AG09309 (cell line): ENCODE measurements at regions not wholly inside any gene's neighbourhood (a gene's known extent, or its start where the extent isn't known, plus 50 kb on each side); places are given as distances from the start of the nearest gene placed in this dataset.
A peak's percentile ranks its signal among the peaks of the same experiment; 100 is the strongest.

Experiments used
- DNase-seq: peaks from one replicate; pipeline ENCODE4 v3.0.0-alpha.2; 2010; ENCODE audit warnings: low read depth
- H3K4me3 ChIP-seq: 2 replicates; pipeline ENCODE4 v1.5.1; 2011; ENCODE audit warnings: mild to moderate bottlenecking, low read depth, low read length, moderate library complexity; ENCODE audit not compliant: control insufficient read depth
- TF ChIP-seq, protein P1 (sequence below): IDR thresholded peaks from 2 replicates; pipeline ENCODE4 v1.5.1; 2011; ENCODE audit warnings: mild to moderate bottlenecking, low read depth, low read length, inconsistent platforms; ENCODE audit not compliant: insufficient read depth, control insufficient read depth; ENCODE audit errors: missing control alignments

DNA sequence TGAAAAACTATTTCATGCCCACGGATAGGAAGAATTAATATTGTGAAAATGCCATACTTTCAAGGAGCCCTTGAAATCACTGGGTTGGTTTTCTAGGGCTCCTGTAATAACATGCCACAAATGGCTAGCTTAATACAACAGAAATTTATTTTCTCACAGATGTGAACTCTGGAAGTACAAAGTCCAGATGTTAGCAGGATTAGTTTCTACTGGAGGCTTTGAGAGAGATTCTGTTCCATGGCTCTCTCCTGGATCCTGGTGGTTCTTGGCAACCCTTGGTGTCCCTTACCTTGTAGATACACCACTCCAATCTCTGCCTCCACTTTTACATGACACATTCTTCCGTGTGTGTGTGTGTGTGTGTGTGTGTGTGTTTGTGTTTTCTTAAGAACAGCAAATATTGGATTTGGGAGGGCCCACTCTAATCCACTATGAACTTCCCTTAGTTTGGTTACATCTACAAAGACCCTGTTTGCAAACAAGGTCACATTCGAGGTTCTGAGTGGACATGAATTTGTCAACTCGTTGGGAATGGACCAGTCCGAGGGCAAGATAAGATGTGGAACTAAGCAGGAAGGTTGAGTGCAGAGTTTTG is 381.1 kb downstream of the IPO8 start:
- H3K4me3 ChIP-seq: no peak overlapping the region
- DNase-seq: no peak
- TF ChIP-seq, protein P1, sequence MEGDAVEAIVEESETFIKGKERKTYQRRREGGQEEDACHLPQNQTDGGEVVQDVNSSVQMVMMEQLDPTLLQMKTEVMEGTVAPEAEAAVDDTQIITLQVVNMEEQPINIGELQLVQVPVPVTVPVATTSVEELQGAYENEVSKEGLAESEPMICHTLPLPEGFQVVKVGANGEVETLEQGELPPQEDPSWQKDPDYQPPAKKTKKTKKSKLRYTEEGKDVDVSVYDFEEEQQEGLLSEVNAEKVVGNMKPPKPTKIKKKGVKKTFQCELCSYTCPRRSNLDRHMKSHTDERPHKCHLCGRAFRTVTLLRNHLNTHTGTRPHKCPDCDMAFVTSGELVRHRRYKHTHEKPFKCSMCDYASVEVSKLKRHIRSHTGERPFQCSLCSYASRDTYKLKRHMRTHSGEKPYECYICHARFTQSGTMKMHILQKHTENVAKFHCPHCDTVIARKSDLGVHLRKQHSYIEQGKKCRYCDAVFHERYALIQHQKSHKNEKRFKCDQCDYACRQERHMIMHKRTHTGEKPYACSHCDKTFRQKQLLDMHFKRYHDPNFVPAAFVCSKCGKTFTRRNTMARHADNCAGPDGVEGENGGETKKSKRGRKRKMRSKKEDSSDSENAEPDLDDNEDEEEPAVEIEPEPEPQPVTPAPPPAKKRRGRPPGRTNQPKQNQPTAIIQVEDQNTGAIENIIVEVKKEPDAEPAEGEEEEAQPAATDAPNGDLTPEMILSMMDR: no peak

DNA sequence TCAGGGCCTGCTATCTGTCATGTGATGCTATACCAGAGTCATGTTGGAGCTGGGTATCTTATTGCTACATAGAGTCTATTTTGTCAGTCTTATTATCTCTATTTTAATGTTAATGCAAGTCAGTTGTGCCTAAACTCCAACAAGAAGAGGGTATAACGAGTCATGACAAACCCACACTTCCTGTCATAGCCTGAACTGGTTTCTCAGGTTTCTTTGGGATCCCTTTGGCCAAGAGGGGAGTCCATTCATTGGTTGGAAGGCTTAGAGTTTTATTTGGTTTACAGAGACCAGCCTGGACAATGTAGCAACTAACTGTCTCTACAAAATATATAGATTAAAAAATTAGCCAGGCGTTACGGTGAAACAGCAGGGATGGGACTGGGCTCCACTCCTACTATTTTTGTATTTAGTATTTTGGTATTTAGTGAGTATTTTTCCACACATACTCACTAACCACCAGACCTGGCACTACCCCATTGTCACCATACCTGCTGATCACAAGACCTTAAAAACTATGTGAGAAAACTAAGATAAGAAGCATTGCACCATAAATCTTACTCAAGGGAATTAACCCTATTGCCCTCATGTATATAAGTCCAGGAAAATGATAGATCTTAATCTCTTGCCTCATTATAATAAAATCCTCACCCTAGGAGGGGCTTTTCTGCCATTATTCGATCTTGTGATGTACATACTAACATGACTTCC is 387.5 kb downstream of the IPO8 start:
- no peak for DNase-seq
- TF ChIP-seq, protein P1: no peak
- H3K4me3 ChIP-seq: no peak overlapping the region

DNA sequence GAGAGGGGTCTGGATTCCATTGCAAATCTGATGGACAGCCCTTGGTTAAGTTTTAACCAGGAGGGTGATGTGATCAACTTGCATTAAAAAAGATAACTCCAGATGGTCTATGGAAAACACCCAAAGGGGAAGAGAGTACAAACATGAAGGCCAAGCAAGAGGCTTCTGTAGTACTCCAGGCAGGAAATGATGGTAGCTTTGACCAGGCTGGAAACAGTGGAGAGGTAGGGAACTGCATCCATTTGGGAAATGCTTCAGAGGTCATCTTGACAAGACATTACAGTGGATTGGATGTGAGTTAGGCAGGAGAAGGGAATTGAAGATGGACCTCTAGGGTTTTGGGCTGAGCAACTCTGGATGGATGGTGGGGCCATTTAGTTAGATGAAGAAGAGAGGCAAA is 391.1 kb downstream of the IPO8 start:
- no peak for DNase-seq
- no peak overlapping the region for H3K4me3 ChIP-seq
- TF ChIP-seq, protein P1: no peak

DNA sequence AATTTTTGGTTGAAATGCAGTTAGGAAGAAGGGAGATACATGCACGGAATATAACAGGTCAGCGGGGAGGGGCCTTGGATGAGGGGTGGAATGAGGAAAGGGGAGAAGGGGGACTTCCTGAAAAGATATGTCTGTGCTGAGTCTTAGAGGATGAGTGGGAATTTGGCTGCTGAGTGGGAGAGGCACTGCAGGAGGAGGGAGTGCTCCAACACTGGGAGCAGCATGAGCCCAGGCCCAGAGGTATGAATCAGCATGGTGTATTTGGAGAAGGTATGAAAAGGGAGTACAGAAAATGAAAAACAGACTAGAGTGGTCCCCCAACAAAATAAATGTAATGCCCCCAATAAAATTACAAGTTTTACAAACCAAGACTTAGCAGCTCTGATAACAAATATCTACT is 394.4 kb downstream of the IPO8 start:
- TF ChIP-seq, protein P1: no peak
- H3K4me3 ChIP-seq: no peak overlapping the region
- no peak for DNase-seq

DNA sequence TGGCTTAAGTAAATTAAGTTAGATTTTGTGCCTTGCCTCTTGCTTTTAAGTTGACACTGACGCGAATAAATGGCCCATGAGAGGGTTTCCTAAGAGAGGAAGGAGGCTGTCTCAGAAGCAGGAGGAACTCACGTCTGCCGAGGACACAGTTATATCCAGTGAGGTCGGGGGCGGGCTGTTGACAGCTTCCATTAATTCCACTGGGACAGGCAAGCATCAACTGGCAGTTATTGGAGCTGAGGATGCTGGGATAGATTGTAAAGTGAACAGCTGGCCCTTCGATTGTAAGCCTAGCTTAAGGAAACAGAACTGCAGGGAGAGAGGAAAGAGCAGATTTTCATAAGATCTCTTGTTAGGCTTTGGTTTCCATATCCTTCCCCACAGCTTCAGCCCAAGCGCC is 399.2 kb downstream of the IPO8 start:
- H3K4me3 ChIP-seq: no peak overlapping the region
- DNase-seq: no peak
- TF ChIP-seq, protein P1: no peak

DNA sequence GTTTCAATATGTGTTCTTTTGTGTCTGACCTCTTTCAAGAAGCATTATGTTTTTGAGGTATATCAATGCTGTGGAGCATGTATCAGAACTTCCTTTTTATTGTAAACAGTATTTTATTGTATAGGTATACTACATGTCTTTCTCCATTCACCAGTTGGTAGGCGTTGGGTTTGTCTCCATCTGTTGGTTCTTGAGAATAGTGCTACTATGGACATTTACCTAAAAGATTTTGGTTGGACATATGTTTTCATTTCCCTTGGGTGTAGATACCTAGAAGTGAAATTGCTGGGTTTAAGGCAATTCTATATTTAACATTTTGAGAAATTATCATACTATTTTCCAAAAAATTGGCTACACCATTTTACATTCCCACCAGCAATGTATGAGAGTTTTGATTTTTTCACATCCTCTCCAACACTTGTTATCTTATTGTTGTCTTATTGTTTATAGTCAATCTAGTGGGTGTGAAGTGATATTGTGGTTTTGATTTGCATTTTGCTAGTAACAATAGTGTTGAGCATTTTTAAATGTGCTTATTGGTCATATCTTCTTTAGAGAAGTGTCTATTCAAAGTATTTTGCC is 409.2 kb downstream of the IPO8 start:
- TF ChIP-seq, protein P1: peak; percentile 58
- H3K4me3 ChIP-seq: no peak overlapping the region
- no peak for DNase-seq
